IMR-90 (cell line): ENCODE measurements at regions not wholly inside any gene's neighbourhood (a gene's known extent, or its start where the extent isn't known, plus 50 kb on each side); places are given as distances from the start of the nearest gene placed in this dataset.

Source experiments
- ATAC-seq: fragments of 200-7000 bp; cut with Tn5 transposase; 2 replicates; pipeline ENCODE4 v1.9.1; 2020; ENCODE audit warnings: low read depth, mild to moderate bottlenecking, moderate library complexity
- BruUV-seq: library from RNA; stranded (reverse); fragments of 400-500 nt; replicated peaks from 2 replicates; lab custom pipeline; 2021; lab: Mats Ljungman, UMichigan
- CTCF ChIA-PET: fragments of 300-600 bp; formaldehyde crosslinking; extraction: SDS; loops from one replicate; lab custom pipeline; 2021; ENCODE audit warnings: antibody characterized with exemption; lab: Yijun Ruan, JAX
- POLR2A ChIA-PET: fragments of 300-600 bp; sonication (Branson Sonifier 250); formaldehyde crosslinking; loops from one replicate; lab custom pipeline; 2022; ENCODE audit warnings: antibody characterized with exemption; ENCODE audit not compliant: unreplicated experiment; lab: Charles Lee
- DNase-seq: peaks from one replicate; pipeline ENCODE4 v3.0.0; 2013
- H2AFZ ChIP-seq: replicated peaks from 2 replicates; pipeline ENCODE3; 2013; ENCODE audit warnings: low read length, mild to moderate bottlenecking; ENCODE audit not compliant: poor library complexity
- H2AK5ac ChIP-seq: 2 replicates; pipeline ENCODE4 v1.6.1; 2013; ENCODE audit warnings: low read depth, low read length, inconsistent platforms
- H2AK9ac ChIP-seq: replicated peaks from 2 replicates; pipeline ENCODE3; 2013; ENCODE audit warnings: mild to moderate bottlenecking, low read depth, low read length, moderate library complexity; ENCODE audit not compliant: poor library complexity
- H2BK120ac ChIP-seq: 2 replicates; pipeline ENCODE4 v1.6.1; 2013; ENCODE audit warnings: low read depth, low read length, inconsistent platforms
- H2BK15ac ChIP-seq: 3 replicates; pipeline ENCODE4 v1.6.1; 2013; ENCODE audit warnings: low read depth, low read length, inconsistent platforms
- H2BK20ac ChIP-seq: 2 replicates; pipeline ENCODE4 v1.6.1; 2013; ENCODE audit warnings: low read depth, mild to moderate bottlenecking, inconsistent platforms, low read length, moderate library complexity
- H2BK5ac ChIP-seq: 2 replicates; pipeline ENCODE4 v1.6.1; 2013; ENCODE audit warnings: mild to moderate bottlenecking, low read depth, low read length, inconsistent platforms; ENCODE audit not compliant: poor library complexity, severe bottlenecking
- H3K14ac ChIP-seq: replicated peaks from 2 replicates; pipeline ENCODE4 v1.6.1; 2013; ENCODE audit warnings: low read depth, low read length, inconsistent platforms
- H3K18ac ChIP-seq: 2 replicates; pipeline ENCODE4 v1.6.1; 2013; ENCODE audit warnings: low read depth, low read length, control low read depth
- H3K23ac ChIP-seq: 2 replicates; pipeline ENCODE4 v1.6.1; 2013; ENCODE audit warnings: low read depth, low read length, inconsistent platforms
- H3K27ac ChIP-seq: 2 replicates; pipeline ENCODE4 v1.5.1; 2013; ENCODE audit warnings: mild to moderate bottlenecking, control low read depth, low read length; ENCODE audit not compliant: insufficient read depth
- H3K27me3 ChIP-seq: 2 replicates; pipeline ENCODE4 v1.6.1; 2013; ENCODE audit warnings: low read length; ENCODE audit not compliant: control insufficient read depth, insufficient read depth
- H3K36me3 ChIP-seq: 2 replicates; pipeline ENCODE4 v1.6.1; 2013; ENCODE audit warnings: low read length, mixed read lengths; ENCODE audit not compliant: control insufficient read depth, insufficient read depth
- H3K4ac ChIP-seq: 2 replicates; pipeline ENCODE4 v1.6.1; 2013; ENCODE audit warnings: low read depth, low read length, inconsistent platforms
- H3K4me1 ChIP-seq: 2 replicates; pipeline ENCODE4 v1.6.1; 2013; ENCODE audit warnings: low read length, mixed read lengths; ENCODE audit not compliant: control insufficient read depth, insufficient read depth
- H3K4me2 ChIP-seq: 2 replicates; pipeline ENCODE4 v1.6.1; 2013; ENCODE audit warnings: low read depth, mild to moderate bottlenecking, control low read depth, low read length, moderate library complexity
- H3K4me3 ChIP-seq: 2 replicates; pipeline ENCODE4 v1.5.1; 2013; ENCODE audit warnings: low read depth, mild to moderate bottlenecking, control low read depth, low read length, moderate library complexity; ENCODE audit not compliant: insufficient read depth
- H3K56ac ChIP-seq: 2 replicates; pipeline ENCODE4 v1.6.1; 2013; ENCODE audit warnings: low read length, inconsistent platforms; ENCODE audit not compliant: insufficient read depth; ENCODE audit errors: extremely low read depth
- H3K79me1 ChIP-seq, 2 experiments: 2 replicates each; pipeline ENCODE4 v1.6.1; 2013; ENCODE audit warnings: low read length in 2 of 2, inconsistent platforms in 1 of 2, low read depth in 1 of 2
- H3K9ac ChIP-seq: 2 replicates; pipeline ENCODE4 v1.6.1; 2013; ENCODE audit warnings: low read depth, low read length, control low read depth
- H3K9me1 ChIP-seq: 2 replicates; pipeline ENCODE4 v1.6.1; 2013; ENCODE audit warnings: low read length, inconsistent platforms; ENCODE audit not compliant: insufficient read depth
- H3K9me3 ChIP-seq: 2 replicates; pipeline ENCODE4 v1.6.1; 2013; ENCODE audit warnings: low read length; ENCODE audit not compliant: control insufficient read depth, insufficient read depth
- H4K20me1 ChIP-seq: 2 replicates; pipeline ENCODE4 v1.6.1; 2013; ENCODE audit warnings: low read length, inconsistent platforms; ENCODE audit not compliant: insufficient read depth
- H4K5ac ChIP-seq: 2 replicates; pipeline ENCODE4 v1.6.1; 2013; ENCODE audit warnings: mild to moderate bottlenecking, low read depth, low read length, control low read depth
- H4K8ac ChIP-seq, 2 experiments: 2 replicates each; pipeline ENCODE4 v1.6.1; 2013; ENCODE audit warnings: low read depth in 2 of 2, low read length in 2 of 2, control low read depth in 1 of 2, inconsistent platforms in 1 of 2
- H4K91ac ChIP-seq: 2 replicates; pipeline ENCODE4 v1.6.1; 2013; ENCODE audit warnings: low read depth, low read length, inconsistent platforms; ENCODE audit not compliant: insufficient read depth
- BHLHE40 ChIP-seq: fragments of 150-350 bp; IDR thresholded peaks from 2 replicates; pipeline ENCODE4 v1.6.1; 2016; ENCODE audit warnings: mild to moderate bottlenecking, low read depth, low read length
- CEBPB ChIP-seq: IDR thresholded peaks from 2 replicates; pipeline ENCODE4 v1.6.1; 2012; ENCODE audit warnings: low read depth, low read length, improper control_type of control experiment
- CHD1 ChIP-seq: IDR thresholded peaks from 2 replicates; pipeline ENCODE4 v1.6.1; 2012; ENCODE audit warnings: low read depth, low read length, improper control_type of control experiment
- FOS ChIP-seq: fragments of 150-350 bp; IDR thresholded peaks from 2 replicates; pipeline ENCODE4 v1.6.1; 2016; ENCODE audit warnings: low read depth, low read length
- MAFK ChIP-seq: IDR thresholded peaks from 2 replicates; pipeline ENCODE4 v1.6.1; 2012; ENCODE audit warnings: low read depth, low read length, improper control_type of control experiment
- MAZ ChIP-seq: IDR thresholded peaks from 2 replicates; pipeline ENCODE4 v1.6.1; 2012; ENCODE audit warnings: low read depth, mild to moderate bottlenecking, low read length, improper control_type of control experiment, moderate library complexity, borderline replicate concordance
- MXI1 ChIP-seq: IDR thresholded peaks from 2 replicates; pipeline ENCODE4 v1.6.1; 2012; ENCODE audit warnings: low read depth, mild to moderate bottlenecking, low read length, moderate library complexity, borderline replicate concordance
- NFE2L2 ChIP-seq: fragments of 150-350 bp; IDR thresholded peaks from 2 replicates; pipeline ENCODE4 v1.6.1; 2016; ENCODE audit warnings: low read depth, mild to moderate bottlenecking, low read length
- POLR2A ChIP-seq: IDR thresholded peaks from 2 replicates; pipeline ENCODE4 v1.6.1; 2012; ENCODE audit warnings: mild to moderate bottlenecking, low read depth, low read length
- RAD21 ChIP-seq: IDR thresholded peaks from 2 replicates; pipeline ENCODE4 v1.6.1; 2012; ENCODE audit warnings: low read length, improper control_type of control experiment
- RCOR1 ChIP-seq: IDR thresholded peaks from 2 replicates; pipeline ENCODE4 v1.6.1; 2012; ENCODE audit warnings: mild to moderate bottlenecking, low read length, improper control_type of control experiment; ENCODE audit not compliant: insufficient replicate concordance
- RFX5 ChIP-seq: IDR thresholded peaks from 2 replicates; pipeline ENCODE4 v1.8.0; 2012; ENCODE audit warnings: low read depth, mild to moderate bottlenecking, low read length, moderate library complexity
- SMC3 ChIP-seq: fragments of 150-350 bp; IDR thresholded peaks from 2 replicates; pipeline ENCODE4 v1.6.1; 2016; ENCODE audit warnings: low read depth, mild to moderate bottlenecking, antibody characterized with exemption, low read length, moderate library complexity
- WGBS, 2 experiments: methylation state at CpG; one replicate each; pipeline versions ENCODE4 v1.1.5 to v1.1.7; 2013; ENCODE audit warnings: missing lambda C conversion rate in 2 of 2; ENCODE audit not compliant: insufficient read length in 1 of 2; ENCODE audit errors: extremely low coverage in 2 of 2; 5-methylcytosine and 5-hydroxymethylcytosine counted together
- dilution Hi-C: fragments of 300-500 bp; cut with HindIII; formaldehyde crosslinking; loops from one replicate; pipeline ENCODE4 v1.14.3; 2018; ENCODE audit warnings: low sequenced_read_pairs; ENCODE audit not compliant: unreplicated experiment
- in situ Hi-C: fragments of 300-500 bp; cut with MboI; formaldehyde crosslinking; loops from 3 replicates; pipeline ENCODE4 v1.14.3; 2019; ENCODE audit warnings: low sequenced_read_pairs, inconsistent platforms, mixed read lengths
- intact Hi-C: fragments of 100-400 bp; cut with micrococcal nuclease; formaldehyde crosslinking; loops from 2 replicates; pipeline ENCODE4 v1.10.0; 2022
- TF ChIP-seq, protein P1 (sequence below): conservative IDR thresholded peaks from 2 replicates; pipeline ENCODE4 v1.5.1; 2012; ENCODE audit warnings: mild to moderate bottlenecking, low read depth, low read length, improper control_type of control experiment
- TF ChIP-seq, protein P2 (sequence below): fragments of 150-350 bp; IDR thresholded peaks from 2 replicates; pipeline ENCODE4 v1.6.1; 2016; ENCODE audit warnings: low read depth, mild to moderate bottlenecking, low read length, moderate library complexity, borderline replicate concordance
- TF ChIP-seq, protein P3 (sequence below): fragments of 150-350 bp; IDR thresholded peaks from 2 replicates; pipeline ENCODE4 v1.6.1; 2017; ENCODE audit warnings: mild to moderate bottlenecking, antibody characterized with exemption, low read length, low read depth

DNA sequence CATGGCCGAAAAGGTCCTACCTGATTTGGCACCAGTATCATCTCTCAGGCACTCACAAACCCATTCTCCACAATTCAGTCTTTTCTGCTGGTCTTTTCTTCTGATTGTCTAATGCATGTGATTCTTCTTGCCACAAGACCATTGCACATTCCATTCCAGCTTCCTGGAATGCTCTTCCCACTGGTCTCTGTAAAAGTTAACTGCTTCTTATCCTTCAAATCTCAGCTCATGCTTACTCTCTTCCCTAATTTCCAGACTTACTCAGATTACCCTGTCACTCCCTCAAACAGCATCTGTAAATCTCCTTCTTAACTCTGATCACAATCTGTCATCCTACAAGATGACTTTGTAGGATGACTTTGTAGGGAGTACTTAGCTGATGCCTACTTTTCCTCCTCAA, 320.2 kb downstream of the MAP2K6 start:
- H3K79me1 ChIP-seq, result no peaks in the 10 kb centered on the region
- no peak overlapping the region; the same call in 1 of the 2 replicates for H3K4me2 ChIP-seq
- 100% methylated on average over 1 of the region's 1 CpG; no CpG with 5 or more reads in 1 of the 2 experiments for WGBS, 2 experiments
- peaks cover 15% of the 10 kb centered on the region for H3K4me1 ChIP-seq
- peak overlapping the region; percentile 2; the same call in 1 of the 2 replicates for H3K4ac ChIP-seq
- H3K36me3 ChIP-seq, result no peaks in the 10 kb centered on the region
- no peak overlapping the region for H2AK5ac ChIP-seq
- H2BK15ac ChIP-seq, result peak overlapping the region; percentile 25; the same call in 1 of the 3 replicates
- no peak for DNase-seq
- no peak overlapping the region; the same call in 1 of the 2 replicates for H3K23ac ChIP-seq
- peak overlapping the region; percentile 42 for H4K91ac ChIP-seq
- no peaks in the 10 kb centered on the region for H4K20me1 ChIP-seq
- dilution Hi-C loops (no loop called here), intact Hi-C loops (no loop called here), in situ Hi-C loops (no loop called here)
- H3K9me1 ChIP-seq, result peaks cover 7% of the 10 kb centered on the region; the same call in 1 of the 2 replicates
- H2BK120ac ChIP-seq, result peak overlapping the region; percentile 80
- peak overlapping the region; percentile 24; the same call in 1 of the 2 replicates for H2BK20ac ChIP-seq
- no peak overlapping the region for H3K56ac ChIP-seq
- no peak overlapping the region for H3K9ac ChIP-seq
- H4K5ac ChIP-seq, result peak overlapping the region; percentile 89
- peak overlapping the region; percentile 25 for H2BK5ac ChIP-seq
- H3K27me3 ChIP-seq, result no peaks in the 10 kb centered on the region
- no peak for TF ChIP-seq RFX5
- TF ChIP-seq, protein P1, sequence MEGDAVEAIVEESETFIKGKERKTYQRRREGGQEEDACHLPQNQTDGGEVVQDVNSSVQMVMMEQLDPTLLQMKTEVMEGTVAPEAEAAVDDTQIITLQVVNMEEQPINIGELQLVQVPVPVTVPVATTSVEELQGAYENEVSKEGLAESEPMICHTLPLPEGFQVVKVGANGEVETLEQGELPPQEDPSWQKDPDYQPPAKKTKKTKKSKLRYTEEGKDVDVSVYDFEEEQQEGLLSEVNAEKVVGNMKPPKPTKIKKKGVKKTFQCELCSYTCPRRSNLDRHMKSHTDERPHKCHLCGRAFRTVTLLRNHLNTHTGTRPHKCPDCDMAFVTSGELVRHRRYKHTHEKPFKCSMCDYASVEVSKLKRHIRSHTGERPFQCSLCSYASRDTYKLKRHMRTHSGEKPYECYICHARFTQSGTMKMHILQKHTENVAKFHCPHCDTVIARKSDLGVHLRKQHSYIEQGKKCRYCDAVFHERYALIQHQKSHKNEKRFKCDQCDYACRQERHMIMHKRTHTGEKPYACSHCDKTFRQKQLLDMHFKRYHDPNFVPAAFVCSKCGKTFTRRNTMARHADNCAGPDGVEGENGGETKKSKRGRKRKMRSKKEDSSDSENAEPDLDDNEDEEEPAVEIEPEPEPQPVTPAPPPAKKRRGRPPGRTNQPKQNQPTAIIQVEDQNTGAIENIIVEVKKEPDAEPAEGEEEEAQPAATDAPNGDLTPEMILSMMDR, result no peak
- no peak for TF ChIP-seq MAZ
- no peak for TF ChIP-seq MAFK
- TF ChIP-seq BHLHE40, result no peak
- no peak for TF ChIP-seq RAD21
- no peak for TF ChIP-seq RCOR1
- TF ChIP-seq, protein P2, sequence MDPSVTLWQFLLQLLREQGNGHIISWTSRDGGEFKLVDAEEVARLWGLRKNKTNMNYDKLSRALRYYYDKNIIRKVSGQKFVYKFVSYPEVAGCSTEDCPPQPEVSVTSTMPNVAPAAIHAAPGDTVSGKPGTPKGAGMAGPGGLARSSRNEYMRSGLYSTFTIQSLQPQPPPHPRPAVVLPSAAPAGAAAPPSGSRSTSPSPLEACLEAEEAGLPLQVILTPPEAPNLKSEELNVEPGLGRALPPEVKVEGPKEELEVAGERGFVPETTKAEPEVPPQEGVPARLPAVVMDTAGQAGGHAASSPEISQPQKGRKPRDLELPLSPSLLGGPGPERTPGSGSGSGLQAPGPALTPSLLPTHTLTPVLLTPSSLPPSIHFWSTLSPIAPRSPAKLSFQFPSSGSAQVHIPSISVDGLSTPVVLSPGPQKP, result no peak
- TF ChIP-seq CEBPB, result no peak
- TF ChIP-seq POLR2A, result no peak
- TF ChIP-seq NFE2L2, result no peak
- TF ChIP-seq, protein P3, sequence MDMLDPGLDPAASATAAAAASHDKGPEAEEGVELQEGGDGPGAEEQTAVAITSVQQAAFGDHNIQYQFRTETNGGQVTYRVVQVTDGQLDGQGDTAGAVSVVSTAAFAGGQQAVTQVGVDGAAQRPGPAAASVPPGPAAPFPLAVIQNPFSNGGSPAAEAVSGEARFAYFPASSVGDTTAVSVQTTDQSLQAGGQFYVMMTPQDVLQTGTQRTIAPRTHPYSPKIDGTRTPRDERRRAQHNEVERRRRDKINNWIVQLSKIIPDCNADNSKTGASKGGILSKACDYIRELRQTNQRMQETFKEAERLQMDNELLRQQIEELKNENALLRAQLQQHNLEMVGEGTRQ, result no peak
- no peak for TF ChIP-seq SMC3
- TF ChIP-seq MXI1, result no peak
- TF ChIP-seq CHD1, result no peak
- no peak for TF ChIP-seq FOS
- H3K27ac ChIP-seq, result no peak overlapping the region; the same call in 1 of the 2 replicates
- no TSS peak for BruUV-seq
- peak; percentile 22; the same call in 1 of the 2 replicates for ATAC-seq
- CTCF ChIA-PET, result interaction anchor here (0.7 to 1.2 kb wide), 3 partner anchors 8 to 55 kb away, joined by 3 read pairs; no protein-coding TSS in a partner anchor
- no peaks in the 10 kb centered on the region for H3K9me3 ChIP-seq
- POLR2A ChIA-PET, result interaction anchor here (1.0 kb wide), 1 partner anchor 27 kb away, joined by 3 read pairs; no protein-coding TSS in a partner anchor
- H3K4me3 ChIP-seq, result no peak overlapping the region
- peak overlapping the region; percentile 93 for H3K18ac ChIP-seq
- H2AFZ ChIP-seq, result no peak overlapping the region
- no peak overlapping the region for H2AK9ac ChIP-seq
- peak overlapping the region; percentile 13 for H3K14ac ChIP-seq
- H4K8ac ChIP-seq, result peak overlapping the region in 1 of 2 experiments; percentile 41; a peak in 2 of 4 replicates
